ENCODE measurements at regions not wholly inside any gene's neighbourhood (a gene's known extent, or its start where the extent isn't known, plus 50 kb on each side); places are given as distances from the start of the nearest gene placed in this dataset.

- peak; percentile 62 for DNase-seq
Observed at GRCh38 chr18:56273541-56274219, 364.7 kb downstream of the TXNL1 start.

GRCh38 chr18:56270671-56271250 lies 367.6 kb downstream of the TXNL1 start:
- no peak for DNase-seq

DNA sequence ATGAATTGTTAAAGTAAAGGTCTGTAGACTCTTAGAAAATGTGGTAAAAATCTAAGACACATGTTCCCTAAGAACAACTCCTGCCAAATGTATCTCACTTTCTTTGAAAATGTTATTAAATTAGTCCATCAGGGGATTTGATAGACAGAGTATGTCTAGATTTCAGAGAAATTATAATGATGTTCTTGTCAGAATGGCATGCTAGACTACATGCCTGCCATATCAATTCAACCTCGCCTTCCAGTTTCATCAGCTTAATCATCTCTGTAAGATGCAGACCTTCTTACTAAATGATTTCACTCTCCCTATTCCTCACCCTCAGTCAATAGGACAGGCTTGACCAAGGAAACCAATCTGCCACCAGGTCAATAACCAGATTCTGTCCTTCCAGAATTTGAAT lies 368.4 kb downstream of the TXNL1 start:
- DNase-seq = peak; percentile 78

GRCh38 chr18:56268952-56269351 lies 369.4 kb downstream of the TXNL1 start:
- no peak for DNase-seq

DNA sequence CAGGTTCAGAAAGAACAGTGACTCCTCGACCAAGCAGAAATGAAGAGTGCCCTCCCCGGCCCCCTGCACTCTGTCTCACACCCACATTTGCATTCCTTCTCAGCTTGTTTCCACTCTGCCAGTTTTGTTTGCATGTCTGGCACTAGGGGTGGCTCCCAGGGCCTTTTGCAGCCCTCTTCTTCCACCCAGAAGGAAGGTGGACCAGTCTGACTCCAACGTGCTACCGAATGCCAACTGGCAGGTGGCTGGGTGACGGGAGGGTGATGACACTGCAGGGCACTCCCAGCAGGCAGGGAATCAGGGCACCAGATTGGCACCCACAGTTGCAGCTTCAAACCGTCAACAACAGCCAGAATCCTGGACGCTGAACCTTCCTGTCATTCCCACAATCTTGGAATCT lies 371.1 kb downstream of the TXNL1 start:
- DNase-seq = no peak

DNA sequence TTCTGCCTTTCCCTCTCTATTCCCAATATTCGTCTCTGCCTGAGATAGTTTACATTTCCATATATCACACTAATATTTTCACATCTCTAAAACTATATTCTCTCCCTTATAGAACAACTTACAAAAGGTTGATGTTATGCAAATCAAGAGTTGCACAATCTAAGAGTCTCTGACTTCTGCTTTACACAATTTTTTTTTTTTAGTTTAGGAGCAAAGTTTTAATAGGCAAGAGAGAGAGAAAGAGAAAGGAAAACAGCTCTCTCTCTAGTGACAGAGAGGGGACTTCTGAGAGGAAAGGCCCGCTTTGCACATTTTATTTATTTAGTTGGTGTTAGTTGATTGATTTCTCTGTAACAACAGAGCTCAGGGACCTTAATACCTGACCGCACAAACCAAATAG lies 380.2 kb downstream of the TXNL1 start:
- DNase-seq = no peak

DNA sequence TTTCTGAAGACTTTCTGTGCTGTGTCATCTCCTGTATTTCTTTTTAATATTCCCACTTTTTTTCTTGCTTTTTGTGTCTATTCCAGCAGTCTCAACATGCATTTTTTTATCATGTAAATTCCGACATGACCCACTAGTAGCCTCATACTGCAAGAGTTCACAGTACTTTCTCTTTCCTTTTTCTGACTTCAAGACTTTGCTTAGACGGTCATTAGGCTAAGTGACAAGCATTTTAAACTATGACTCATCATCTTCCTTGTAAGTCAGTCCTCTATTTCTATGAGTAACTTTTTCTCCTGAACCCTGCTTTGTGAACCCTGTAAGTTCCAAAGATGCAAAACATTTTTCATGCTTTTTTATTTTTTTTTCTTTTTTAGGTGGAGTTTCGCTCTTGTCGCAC lies 381.2 kb downstream of the TXNL1 start:
- peak; percentile 90 for DNase-seq

- no peak for DNase-seq
Observed at GRCh38 chr18:56256659-56257058, 381.7 kb downstream of the TXNL1 start.

DNA sequence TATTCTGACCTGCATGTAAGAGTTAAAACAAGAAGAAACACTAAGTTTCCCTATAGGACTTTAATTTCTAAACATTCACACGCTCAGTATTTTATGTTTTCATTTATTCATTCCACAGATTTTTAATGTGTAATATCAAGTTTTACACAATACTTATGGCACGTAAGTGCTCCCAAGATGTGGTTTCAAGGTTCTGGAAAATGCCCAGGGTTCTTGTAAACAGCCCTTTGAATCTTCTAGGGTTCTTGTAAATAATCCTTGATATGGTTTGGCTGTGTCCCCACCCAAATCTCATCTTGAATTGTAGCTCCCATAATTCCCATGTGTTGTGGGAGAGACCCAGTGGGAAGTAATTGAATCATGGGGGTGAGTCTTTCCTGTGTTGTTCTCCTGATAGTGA lies 383.0 kb downstream of the TXNL1 start:
- no peak for DNase-seq

GRCh38 chr18:56252456-56252855 lies 385.9 kb downstream of the TXNL1 start:
- DNase-seq = no peak

DNA sequence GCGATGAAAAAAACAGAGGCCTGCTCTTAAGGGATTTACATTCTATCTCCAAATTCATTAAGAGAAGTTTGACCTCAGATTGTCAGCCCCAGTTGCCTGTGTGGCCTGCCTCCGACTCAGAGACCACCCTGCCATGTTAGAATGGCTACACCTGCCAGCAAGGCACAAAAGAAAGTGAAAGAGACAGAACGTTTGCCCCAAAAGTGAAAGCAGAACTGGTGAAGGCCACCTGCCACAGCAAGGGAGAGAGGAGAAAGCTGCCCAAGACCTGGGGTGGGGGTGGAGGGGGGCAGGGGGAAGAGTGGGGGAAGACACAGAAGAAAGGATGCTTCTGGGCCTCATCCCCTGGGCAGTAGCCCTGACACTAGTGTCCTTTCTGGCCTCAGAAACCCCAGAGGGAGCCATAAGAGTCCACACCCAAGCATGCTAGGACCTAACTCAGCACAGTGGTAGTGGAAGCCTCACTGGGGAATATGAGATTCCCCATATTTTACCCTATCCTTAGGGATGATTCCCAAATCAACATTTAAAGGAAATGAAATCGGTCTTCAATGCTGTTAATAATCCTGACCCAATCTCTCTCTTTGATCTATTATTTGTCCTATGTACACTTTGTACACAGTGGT lies 389.7 kb downstream of the TXNL1 start:
- no peak for DNase-seq

GRCh38 chr18:56246916-56247315 lies 391.5 kb downstream of the TXNL1 start:
- no peak for DNase-seq

GRCh38 chr18:56245866-56246580 lies 392.4 kb downstream of the TXNL1 start:
- DNase-seq = peak; percentile 80

- peak; percentile 87 for DNase-seq
Observed at GRCh38 chr18:56240405-56240804, 398.0 kb downstream of the TXNL1 start.

DNA sequence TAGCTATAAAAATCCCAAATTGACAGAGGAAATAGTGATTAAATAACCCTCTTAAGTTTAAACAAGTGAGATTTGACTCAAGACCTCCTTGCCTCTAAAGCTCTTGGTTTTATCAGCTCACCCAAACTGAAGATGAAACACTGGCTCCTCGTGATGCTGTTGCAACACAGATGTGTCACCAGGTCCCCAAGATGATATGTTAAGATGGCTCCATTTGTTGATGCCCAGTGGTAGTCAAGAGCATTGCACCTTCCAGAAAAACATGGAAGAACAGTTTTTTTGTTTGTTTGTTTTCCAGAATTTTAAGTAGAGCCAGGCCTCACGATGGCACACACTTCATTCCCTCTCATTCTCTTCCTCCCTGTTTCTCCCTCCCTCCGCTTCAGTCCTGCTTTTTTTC lies 399.8 kb downstream of the TXNL1 start:
- DNase-seq = no peak

DNA sequence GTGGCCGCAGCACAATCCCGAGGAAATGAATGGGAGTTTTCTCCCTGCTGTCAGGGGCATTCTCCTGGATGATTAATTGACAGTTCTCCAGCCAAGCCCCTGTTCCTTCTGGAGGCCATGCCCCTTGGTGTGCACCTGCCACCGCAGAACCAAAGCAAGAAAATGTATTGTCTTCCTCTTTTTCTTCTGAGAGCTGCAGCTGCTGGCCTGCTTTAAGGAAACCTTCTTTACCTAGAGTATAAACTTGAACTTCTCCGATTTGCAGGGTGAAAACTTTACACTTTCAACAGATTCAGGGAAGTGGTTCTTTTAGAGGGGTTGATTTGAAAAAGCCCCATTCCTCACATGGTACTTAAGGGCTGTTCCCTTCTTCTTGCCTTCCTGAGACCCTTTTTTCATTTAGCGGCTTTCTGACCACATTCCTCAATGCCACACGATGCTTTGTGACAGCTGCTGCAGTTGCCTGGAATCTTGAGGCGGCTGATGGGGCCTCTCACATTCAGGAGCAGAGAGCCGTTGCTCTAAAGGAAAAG lies 402.8 kb downstream of the TXNL1 start:
- DNase-seq = peak; percentile 46

DNA sequence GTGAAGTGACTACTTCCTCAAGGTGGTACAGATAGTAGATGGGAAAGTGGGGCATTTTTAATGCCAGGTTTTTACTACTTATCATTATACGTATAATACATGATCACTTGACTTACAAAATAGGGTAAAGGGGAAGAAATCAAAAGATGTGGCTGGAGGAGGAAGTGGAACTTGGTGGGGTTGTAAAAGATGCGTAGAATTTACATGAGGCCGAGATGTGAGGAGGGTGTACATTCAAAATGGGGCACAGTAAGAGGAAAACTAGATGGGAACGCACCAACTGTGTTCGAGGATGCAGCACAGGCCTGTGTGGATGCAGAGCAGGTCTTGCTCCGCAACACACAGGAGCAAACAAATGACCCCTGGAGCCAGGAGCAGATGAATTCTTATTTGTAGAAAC lies 403.3 kb downstream of the TXNL1 start:
- DNase-seq = no peak

DNA sequence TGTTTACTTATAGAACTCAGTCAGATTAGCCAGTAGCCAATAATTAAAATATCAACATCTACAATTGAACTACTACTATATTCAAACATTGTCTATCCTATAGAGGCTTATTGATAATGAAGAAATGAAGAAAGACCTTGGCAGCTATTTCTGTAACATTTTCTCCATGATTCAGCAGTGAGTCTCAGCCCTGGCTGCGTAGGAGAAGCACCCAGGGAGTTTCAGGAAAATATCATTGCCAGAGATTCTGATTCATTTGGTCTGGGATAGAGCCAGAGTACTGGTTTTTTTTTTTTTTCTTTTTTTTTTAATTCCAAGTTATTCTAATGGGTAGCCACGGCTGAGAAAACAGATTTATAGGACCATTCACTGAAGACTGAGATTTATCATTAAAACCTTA lies 404.8 kb downstream of the TXNL1 start:
- DNase-seq = peak; percentile 93

GRCh38 chr18:56226025-56226424 lies 412.4 kb downstream of the TXNL1 start:
- DNase-seq = no peak

DNA sequence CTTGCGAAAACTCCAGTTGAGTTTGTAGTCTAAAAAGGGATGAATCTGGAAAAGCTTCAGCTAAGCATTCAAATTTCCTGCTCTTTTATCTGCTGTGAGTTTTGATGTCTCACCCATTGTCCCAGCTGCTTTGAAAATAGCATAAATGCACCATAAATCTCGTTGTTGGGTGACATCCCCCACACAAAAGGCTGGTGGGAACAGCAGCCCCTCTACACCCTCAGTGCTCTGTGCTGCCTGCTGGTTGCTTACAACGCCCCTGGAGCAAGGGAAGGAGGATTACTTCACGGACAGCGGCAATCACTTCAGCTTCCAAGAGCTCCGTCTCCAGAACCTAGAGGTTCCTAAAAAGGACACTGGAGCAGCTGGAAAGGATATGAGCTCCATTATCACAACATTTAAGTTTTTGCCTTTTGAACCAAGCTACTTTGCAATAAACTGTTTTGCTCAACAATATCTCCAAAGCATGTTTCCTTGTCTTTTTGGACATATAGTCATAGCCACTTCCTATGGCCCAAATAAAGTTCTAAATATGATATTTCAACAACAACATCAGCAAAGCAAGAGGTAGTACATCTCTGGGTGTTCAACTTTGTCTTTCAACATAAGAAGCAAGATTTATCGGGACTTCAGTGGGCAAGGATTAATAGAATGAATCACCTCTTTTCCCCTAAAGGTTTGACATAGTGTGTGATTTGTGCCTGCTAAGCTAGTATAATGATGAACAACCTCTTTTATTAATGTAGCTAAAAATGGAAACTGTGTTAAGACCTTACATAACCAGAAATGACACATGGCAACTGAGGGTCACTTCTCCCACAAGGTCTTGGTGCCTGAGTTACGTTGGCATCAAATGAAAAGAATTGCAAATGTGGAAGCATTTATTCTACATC lies 413.5 kb downstream of the TXNL1 start:
- no peak for DNase-seq

DNA sequence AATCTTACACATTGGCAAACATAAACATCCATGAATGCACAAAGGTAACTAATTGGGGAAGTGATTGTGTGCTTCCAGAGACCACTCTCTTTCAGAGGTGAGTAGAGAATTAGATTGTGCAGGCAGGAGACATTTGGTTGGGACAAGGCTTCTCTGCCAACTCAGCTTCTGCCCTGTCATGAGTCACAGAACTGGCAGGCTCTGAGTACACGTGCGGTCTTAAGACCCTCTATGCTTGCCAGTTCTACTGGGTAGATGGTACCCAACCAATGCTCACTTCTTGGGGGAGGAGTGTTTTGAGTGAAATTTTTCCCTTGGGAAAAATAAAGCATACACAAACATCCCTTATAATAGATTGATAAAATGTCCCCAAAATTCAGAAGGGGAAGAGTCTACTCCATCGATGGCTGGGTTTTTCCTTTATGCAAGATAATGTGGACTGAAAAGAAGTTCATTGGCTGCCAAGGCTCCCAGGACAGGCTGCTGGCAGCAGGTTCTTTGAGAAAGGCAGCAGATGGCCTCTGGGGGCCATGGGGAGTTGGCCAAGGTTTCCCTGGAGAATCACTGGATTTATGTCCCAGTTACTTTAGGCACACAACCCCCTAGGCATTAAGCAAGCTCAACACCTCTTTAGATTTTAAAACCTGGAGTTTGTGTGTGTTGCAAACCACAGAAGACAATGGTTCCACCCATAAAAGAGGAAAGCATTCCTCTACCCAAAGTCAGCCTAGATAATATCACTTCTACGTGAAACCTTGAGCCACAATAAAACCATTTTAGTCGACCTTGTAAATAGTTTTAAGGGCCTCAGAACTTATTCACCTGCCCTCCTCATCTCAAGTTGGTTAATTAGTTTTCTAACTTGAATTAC lies 417.0 kb downstream of the TXNL1 start:
- DNase-seq = no peak
